ENCODE measurements at regions not wholly inside any gene's neighbourhood (a gene's known extent, or its start where the extent isn't known, plus 50 kb on each side); places are given as distances from the start of the nearest gene placed in this dataset.

DNA sequence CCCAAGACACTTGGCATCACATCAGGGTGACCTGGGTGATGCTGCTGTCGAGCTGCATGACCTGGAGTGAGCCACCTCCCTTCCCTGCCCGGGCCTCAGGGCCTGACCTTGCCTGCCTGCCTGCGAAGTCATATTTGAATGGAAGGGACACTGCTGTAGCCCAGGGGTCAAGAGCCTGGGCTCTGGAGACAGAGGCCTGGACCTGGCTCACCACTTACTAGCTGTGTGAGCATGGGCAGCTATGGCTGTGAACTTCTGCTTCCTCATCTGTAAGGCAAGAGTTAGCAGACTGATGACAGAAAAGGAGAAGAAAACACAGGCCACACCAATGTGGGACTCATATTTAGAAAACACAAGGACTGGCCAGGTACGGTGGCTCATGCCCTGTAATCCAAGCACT, 118.7 kb downstream of the ZFP36L2 start:
- RAD21 ChIA-PET (ENCODE audit: unreplicated experiment) = interaction anchor here (1.2 kb wide), 1 partner anchor 114 kb away, joined by 3 read pairs; no protein-coding TSS in a partner anchor
- H3K27ac ChIP-seq (ENCODE audit: control insufficient read depth, insufficient read depth) = no peak overlapping the region
- POLR2A ChIA-PET = interaction anchor here (0.5 kb wide), 1 partner anchor 161 kb away, joined by 3 read pairs; no protein-coding TSS in a partner anchor

More for the DNA sequence above, 118.7 kb downstream of the ZFP36L2 start:
- BruUV-seq (replicated peaks) = no TSS peak
- intact Hi-C loops (cut with micrococcal nuclease; ENCODE audit: unreplicated experiment) (loop anchor here (5.0 kb wide), 1 partner anchor 160 kb away; no protein-coding TSS in a partner anchor), in situ Hi-C loops (cut with MboI) (no loop called here)
- ATAC-seq = peak; percentile 12; the same call in 1 of the 3 replicates
- SMC1A ChIA-PET (ENCODE audit: uncharacterized antibody, unreplicated experiment) = interaction anchor here (1.2 kb wide), 1 partner anchor 23 kb away, joined by 3 read pairs; no protein-coding TSS in a partner anchor
- H3K79me2 ChIP-seq (ENCODE audit: control insufficient read depth, insufficient read depth, low read length) = no peaks in the 10 kb centered on the region
- H2AFZ ChIP-seq (ENCODE audit: control insufficient read depth, low read depth, low read length) = no peak overlapping the region
- H3K9ac ChIP-seq (ENCODE audit: control insufficient read depth, insufficient read depth, low read length) = no peak overlapping the region
- TF ChIP-seq SUPT20H (IDR thresholded peaks at IDR 0.05; ENCODE audit: borderline replicate concordance, control insufficient read depth, low read depth, low read length) = no peak
- no peak for TF ChIP-seq NFIC (IDR thresholded peaks at IDR 0.05; ENCODE audit: low read depth, low read length)
- no peak for TF ChIP-seq CEBPB (IDR thresholded peaks at IDR 0.05; ENCODE audit: borderline replicate concordance in 1 of 2, low read depth in 2 of 2, low read length in 2 of 2)
- no peak for TF ChIP-seq CHD4 (IDR thresholded peaks at IDR 0.05)
- TF ChIP-seq MYC (IDR thresholded peaks at IDR 0.05; ENCODE audit: insufficient read depth, insufficient read length, insufficient replicate concordance, low read length, severe bottlenecking) = no peak
- TF ChIP-seq CHD2 (IDR thresholded peaks at IDR 0.05; ENCODE audit: borderline replicate concordance, low read depth, low read length) = no peak
- TF ChIP-seq RCOR1 (conservative IDR thresholded peaks at IDR 0.05; ENCODE audit: low read depth, low read length) = no peak
- TF ChIP-seq NFYA (IDR thresholded peaks at IDR 0.05; ENCODE audit: borderline replicate concordance, low read depth, low read length) = no peak
- TF ChIP-seq, protein P1, sequence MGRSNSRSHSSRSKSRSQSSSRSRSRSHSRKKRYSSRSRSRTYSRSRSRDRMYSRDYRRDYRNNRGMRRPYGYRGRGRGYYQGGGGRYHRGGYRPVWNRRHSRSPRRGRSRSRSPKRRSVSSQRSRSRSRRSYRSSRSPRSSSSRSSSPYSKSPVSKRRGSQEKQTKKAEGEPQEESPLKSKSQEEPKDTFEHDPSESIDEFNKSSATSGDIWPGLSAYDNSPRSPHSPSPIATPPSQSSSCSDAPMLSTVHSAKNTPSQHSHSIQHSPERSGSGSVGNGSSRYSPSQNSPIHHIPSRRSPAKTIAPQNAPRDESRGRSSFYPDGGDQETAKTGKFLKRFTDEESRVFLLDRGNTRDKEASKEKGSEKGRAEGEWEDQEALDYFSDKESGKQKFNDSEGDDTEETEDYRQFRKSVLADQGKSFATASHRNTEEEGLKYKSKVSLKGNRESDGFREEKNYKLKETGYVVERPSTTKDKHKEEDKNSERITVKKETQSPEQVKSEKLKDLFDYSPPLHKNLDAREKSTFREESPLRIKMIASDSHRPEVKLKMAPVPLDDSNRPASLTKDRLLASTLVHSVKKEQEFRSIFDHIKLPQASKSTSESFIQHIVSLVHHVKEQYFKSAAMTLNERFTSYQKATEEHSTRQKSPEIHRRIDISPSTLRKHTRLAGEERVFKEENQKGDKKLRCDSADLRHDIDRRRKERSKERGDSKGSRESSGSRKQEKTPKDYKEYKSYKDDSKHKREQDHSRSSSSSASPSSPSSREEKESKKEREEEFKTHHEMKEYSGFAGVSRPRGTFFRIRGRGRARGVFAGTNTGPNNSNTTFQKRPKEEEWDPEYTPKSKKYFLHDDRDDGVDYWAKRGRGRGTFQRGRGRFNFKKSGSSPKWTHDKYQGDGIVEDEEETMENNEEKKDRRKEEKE (IDR thresholded peaks at IDR 0.05) = no peak
- TF ChIP-seq ZSCAN29 (IDR thresholded peaks at IDR 0.05) = no peak
- H3K4me3 ChIP-seq = no peak overlapping the region
- H3K4me2 ChIP-seq (ENCODE audit: control insufficient read depth, insufficient read depth) = no peak overlapping the region
- WGBS (ENCODE audit: insufficient coverage, insufficient replicate concordance, low lambda C conversion rate, missing lambda C conversion rate) = 74% methylated on average over 4 of the region's 4 CpGs
- no peaks in the 10 kb centered on the region for H4K20me1 ChIP-seq (ENCODE audit: control insufficient read depth, insufficient read depth)
- H3K27me3 ChIP-seq (replicated peaks in 1 of 2; ENCODE audit: control insufficient read depth in 2 of 2, insufficient read depth in 2 of 2, low read length in 1 of 2) = no peaks in the 10 kb centered on the region
- no peaks in the 10 kb centered on the region; the same call in 2 of the 3 replicates for H3K9me3 ChIP-seq (replicated peaks; ENCODE audit: control insufficient read depth, insufficient read depth, low read length)
- FAIRE-seq = no peak
- no peaks in the 10 kb centered on the region for H3K36me3 ChIP-seq (ENCODE audit: control insufficient read depth in 2 of 2, insufficient read depth in 2 of 2, low read length in 1 of 2)
- H3K4me1 ChIP-seq (ENCODE audit: control insufficient read depth, insufficient read depth, low read length) = peaks cover 40% of the 10 kb centered on the region
- CTCF ChIA-PET = interaction anchor here (0.6 to 2.1 kb wide), 2 partner anchors 18 to 374 kb away, joined by 6 to 9 read pairs; no protein-coding TSS in a partner anchor
- DNase-seq (ENCODE audit: low read depth, low spot score) = no peak
